ENCODE measurements at regions not wholly inside any gene's neighbourhood (a gene's known extent, or its start where the extent isn't known, plus 50 kb on each side); places are given as distances from the start of the nearest gene placed in this dataset.
"Not testable (repeated sequence)": the region's sequence is repeated elsewhere in the genome, so short reads cannot be mapped to it uniquely, and the experiment has no call there.

GRCh38 chr10:4285121-4285520, 500.1 kb upstream of the KLF6 start:
- DNase-seq: no peak
- H3K36me3 ChIP-seq (ENCODE audit: control insufficient read depth, insufficient read depth, low read length): no peaks in the 10 kb centered on the region
- H3K4me3 ChIP-seq (ENCODE audit: low read length): no peak overlapping the region
- WGBS (ENCODE audit: insufficient coverage): no CpG with 5 or more reads among the region's 6 CpGs
- H3K27ac ChIP-seq (ENCODE audit: low read length): no peak overlapping the region
- no peaks in the 10 kb centered on the region for H3K9me3 ChIP-seq (replicated peaks; ENCODE audit: control insufficient read depth, low read depth, low read length)
- H3K4me1 ChIP-seq (ENCODE audit: control insufficient read depth, insufficient read depth, low read length): peaks cover 16% of the 10 kb centered on the region
- H3K27me3 ChIP-seq (ENCODE audit: control insufficient read depth, insufficient read depth, low read length): no peaks in the 10 kb centered on the region

GRCh38 chr10:4283846-4284610, 499.0 kb upstream of the KLF6 start:
- no peaks in the 10 kb centered on the region for H3K36me3 ChIP-seq (ENCODE audit: control insufficient read depth, insufficient read depth, low read length)
- 43% methylated on average over 2 of the region's 7 CpGs for WGBS (ENCODE audit: insufficient coverage)
- peaks cover 23% of the 10 kb centered on the region for H3K4me1 ChIP-seq (ENCODE audit: control insufficient read depth, insufficient read depth, low read length)

GRCh38 chr10:4282496-4282895, 497.5 kb upstream of the KLF6 start:
- Histone ChIP-seq H3K27ac (ENCODE audit: low read length) (no peak overlapping the region), H3K27me3 (ENCODE audit: control insufficient read depth, insufficient read depth, low read length) (no peaks in the 10 kb centered on the region), H3K36me3 (ENCODE audit: control insufficient read depth, insufficient read depth, low read length) (no peaks in the 10 kb centered on the region), H3K4me3 (ENCODE audit: low read length) (no peak overlapping the region), H3K4me1 (ENCODE audit: control insufficient read depth, insufficient read depth, low read length) (peaks cover 23% of the 10 kb centered on the region), H3K9me3 (replicated peaks; ENCODE audit: control insufficient read depth, low read depth, low read length) (no peaks in the 10 kb centered on the region)
- DNase-seq: peak; percentile 74
- 60% methylated on average over 4 of the region's 4 CpGs for WGBS (ENCODE audit: insufficient coverage)

More at GRCh38 chr10:4283846-4284610, 499.0 kb upstream of the KLF6 start:
- Histone ChIP-seq H3K4me3 (ENCODE audit: low read length) (no peak overlapping the region), H3K27ac (ENCODE audit: low read length) (peak overlapping the region; percentile 93), H3K27me3 (ENCODE audit: control insufficient read depth, insufficient read depth, low read length) (no peaks in the 10 kb centered on the region), H3K9me3 (replicated peaks; ENCODE audit: control insufficient read depth, low read depth, low read length) (no peaks in the 10 kb centered on the region)
- DNase-seq: peak; percentile 95

GRCh38 chr10:4281190-4281825, 496.3 kb upstream of the KLF6 start:
- Histone ChIP-seq H3K4me3 (ENCODE audit: low read length) (no peak overlapping the region), H3K27ac (ENCODE audit: low read length) (no peak overlapping the region), H3K36me3 (ENCODE audit: control insufficient read depth, insufficient read depth, low read length) (no peaks in the 10 kb centered on the region), H3K27me3 (ENCODE audit: control insufficient read depth, insufficient read depth, low read length) (no peaks in the 10 kb centered on the region), H3K9me3 (replicated peaks; ENCODE audit: control insufficient read depth, low read depth, low read length) (no peaks in the 10 kb centered on the region), H3K4me1 (ENCODE audit: control insufficient read depth, insufficient read depth, low read length) (peaks cover 23% of the 10 kb centered on the region)
- DNase-seq: no peak
- 93% methylated on average over 4 of the region's 6 CpGs for WGBS (ENCODE audit: insufficient coverage)

GRCh38 chr10:4280461-4281189, 495.6 kb upstream of the KLF6 start:
- peaks cover 23% of the 10 kb centered on the region for H3K4me1 ChIP-seq (ENCODE audit: control insufficient read depth, insufficient read depth, low read length)
- no peaks in the 10 kb centered on the region for H3K27me3 ChIP-seq (ENCODE audit: control insufficient read depth, insufficient read depth, low read length)
- 33% methylated on average over 1 of the region's 7 CpGs for WGBS (ENCODE audit: insufficient coverage)
- no peak overlapping the region for H3K4me3 ChIP-seq (ENCODE audit: low read length)
- no peaks in the 10 kb centered on the region for H3K9me3 ChIP-seq (replicated peaks; ENCODE audit: control insufficient read depth, low read depth, low read length)
- DNase-seq: no peak
- H3K27ac ChIP-seq (ENCODE audit: low read length): no peak overlapping the region
- no peaks in the 10 kb centered on the region for H3K36me3 ChIP-seq (ENCODE audit: control insufficient read depth, insufficient read depth, low read length)

- 0% methylated on average over 1 of the region's 1 CpG for WGBS (ENCODE audit: insufficient coverage)
- peaks cover 22% of the 10 kb centered on the region for H3K4me1 ChIP-seq (ENCODE audit: control insufficient read depth, insufficient read depth, low read length)
- H3K27me3 ChIP-seq (ENCODE audit: control insufficient read depth, insufficient read depth, low read length): no peaks in the 10 kb centered on the region
- DNase-seq: peak; percentile 57
- no peak overlapping the region for H3K27ac ChIP-seq (ENCODE audit: low read length)
- no peaks in the 10 kb centered on the region for H3K9me3 ChIP-seq (replicated peaks; ENCODE audit: control insufficient read depth, low read depth, low read length)
- H3K4me3 ChIP-seq (ENCODE audit: low read length): no peak overlapping the region
- H3K36me3 ChIP-seq (ENCODE audit: control insufficient read depth, insufficient read depth, low read length): no peaks in the 10 kb centered on the region
Measured at GRCh38 chr10:4279655-4280054, 494.6 kb upstream of the KLF6 start.

- no peak for DNase-seq
- no peaks in the 10 kb centered on the region for H3K36me3 ChIP-seq (ENCODE audit: control insufficient read depth, insufficient read depth, low read length)
- no CpG with 5 or more reads among the region's 4 CpGs for WGBS (ENCODE audit: insufficient coverage)
Measured at GRCh38 chr10:4278186-4278585, 493.2 kb upstream of the KLF6 start.

GRCh38 chr10:4276151-4276550, 491.1 kb upstream of the KLF6 start:
- H3K9me3 ChIP-seq (replicated peaks; ENCODE audit: control insufficient read depth, low read depth, low read length): no peaks in the 10 kb centered on the region
- H3K27me3 ChIP-seq (ENCODE audit: control insufficient read depth, insufficient read depth, low read length): no peaks in the 10 kb centered on the region
- H3K27ac ChIP-seq (ENCODE audit: low read length): no peak overlapping the region
- H3K4me3 ChIP-seq (ENCODE audit: low read length): no peak overlapping the region
- no peaks in the 10 kb centered on the region for H3K36me3 ChIP-seq (ENCODE audit: control insufficient read depth, insufficient read depth, low read length)
- WGBS (ENCODE audit: insufficient coverage): no CpG with 5 or more reads among the region's 4 CpGs
- DNase-seq: no peak
- H3K4me1 ChIP-seq (ENCODE audit: control insufficient read depth, insufficient read depth, low read length): peaks cover 7% of the 10 kb centered on the region

More at GRCh38 chr10:4278186-4278585, 493.2 kb upstream of the KLF6 start:
- Histone ChIP-seq H3K9me3 (replicated peaks; ENCODE audit: control insufficient read depth, low read depth, low read length) (no peaks in the 10 kb centered on the region), H3K27me3 (ENCODE audit: control insufficient read depth, insufficient read depth, low read length) (no peaks in the 10 kb centered on the region), H3K4me3 (ENCODE audit: low read length) (no peak overlapping the region), H3K27ac (ENCODE audit: low read length) (no peak overlapping the region), H3K4me1 (ENCODE audit: control insufficient read depth, insufficient read depth, low read length) (peaks cover 15% of the 10 kb centered on the region)

- not testable (repeated sequence) for H3K9me3 ChIP-seq (replicated peaks; ENCODE audit: control insufficient read depth, low read depth, low read length); H3K36me3 ChIP-seq (ENCODE audit: control insufficient read depth, insufficient read depth, low read length); H3K27ac ChIP-seq (ENCODE audit: low read length); H3K27me3 ChIP-seq (ENCODE audit: control insufficient read depth, insufficient read depth, low read length); DNase-seq; H3K4me1 ChIP-seq (ENCODE audit: control insufficient read depth, insufficient read depth, low read length); H3K4me3 ChIP-seq (ENCODE audit: low read length)
Measured at GRCh38 chr10:4274671-4275070, 489.7 kb upstream of the KLF6 start.

- Histone ChIP-seq H3K27me3 (ENCODE audit: control insufficient read depth, insufficient read depth, low read length) (no peaks in the 10 kb centered on the region), H3K27ac (ENCODE audit: low read length) (no peak overlapping the region), H3K4me3 (ENCODE audit: low read length) (no peak overlapping the region), H3K36me3 (ENCODE audit: control insufficient read depth, insufficient read depth, low read length) (no peaks in the 10 kb centered on the region), H3K4me1 (ENCODE audit: control insufficient read depth, insufficient read depth, low read length) (peaks cover 7% of the 10 kb centered on the region), H3K9me3 (replicated peaks; ENCODE audit: control insufficient read depth, low read depth, low read length) (no peaks in the 10 kb centered on the region)
- no peak for DNase-seq
- WGBS (ENCODE audit: insufficient coverage): 73% methylated on average over 2 of the region's 7 CpGs
Measured at GRCh38 chr10:4271193-4271592, 486.2 kb upstream of the KLF6 start.
